HG03139 (cell line): ENCODE measurements at regions not wholly inside any gene's neighbourhood (a gene's known extent, or its start where the extent isn't known, plus 50 kb on each side); places are given as distances from the start of the nearest gene placed in this dataset.
"Not testable (repeated sequence)": the region's sequence is repeated elsewhere in the genome, so short reads cannot be mapped to it uniquely, and the experiment has no call there.

Source experiments
- ATAC-seq: cut with Tn5 transposase; IDR thresholded peaks from one replicate; pipeline ENCODE4 v1.9.1; 2021; ENCODE audit not compliant: unreplicated experiment

- not testable (repeated sequence) for ATAC-seq
Measured at GRCh38 chr3:81051133-81051532, 710.3 kb downstream of the GBE1 start.

- ATAC-seq = no peak
Measured at GRCh38 chr3:81048058-81048665, 713.3 kb downstream of the GBE1 start.

- no peak for ATAC-seq
Measured at GRCh38 chr3:81045976-81046375, 715.5 kb downstream of the GBE1 start.

- no peak for ATAC-seq
Measured at GRCh38 chr3:81045246-81045645, 716.2 kb downstream of the GBE1 start.

- ATAC-seq = no peak
Measured at GRCh38 chr3:81043660-81044199, 717.7 kb downstream of the GBE1 start.

- ATAC-seq = no peak
Measured at GRCh38 chr3:81043009-81043408, 718.4 kb downstream of the GBE1 start.

- no peak for ATAC-seq
Measured at GRCh38 chr3:81041331-81041730, 720.1 kb downstream of the GBE1 start.

- no peak for ATAC-seq
Measured at GRCh38 chr3:81040107-81040506, 721.3 kb downstream of the GBE1 start.

- ATAC-seq = no peak
Measured at GRCh38 chr3:81033684-81034083, 727.8 kb downstream of the GBE1 start.

- no peak for ATAC-seq
Measured at GRCh38 chr3:81033185-81033584, 728.3 kb downstream of the GBE1 start.

GRCh38 chr3:81029861-81030260 is 731.6 kb downstream of the GBE1 start:
- no peak for ATAC-seq

GRCh38 chr3:81027344-81027743 is 734.1 kb downstream of the GBE1 start:
- no peak for ATAC-seq

GRCh38 chr3:81024560-81024959 is 736.9 kb downstream of the GBE1 start:
- no peak for ATAC-seq

- ATAC-seq = no peak
Measured at GRCh38 chr3:81022339-81022738, 739.1 kb downstream of the GBE1 start.

- no peak for ATAC-seq
Measured at GRCh38 chr3:81013360-81013759, 748.1 kb downstream of the GBE1 start.

GRCh38 chr3:81005992-81006391 is 755.5 kb downstream of the GBE1 start:
- ATAC-seq = no peak

- ATAC-seq = no peak
Measured at GRCh38 chr3:81003817-81004216, 757.6 kb downstream of the GBE1 start.

GRCh38 chr3:81003008-81003645 is 758.3 kb downstream of the GBE1 start:
- no peak for ATAC-seq

- ATAC-seq = no peak
Measured at GRCh38 chr3:80999481-80999880, 762.0 kb downstream of the GBE1 start.

GRCh38 chr3:80998022-80998421 is 763.4 kb downstream of the GBE1 start:
- no peak for ATAC-seq

- no peak for ATAC-seq
Measured at GRCh38 chr3:80997622-80998021, 763.8 kb downstream of the GBE1 start.

- ATAC-seq = no peak
Measured at GRCh38 chr3:80994767-80995166, 766.7 kb downstream of the GBE1 start.
